LNCaP clone FGC (cell line): ENCODE measurements at regions not wholly inside any gene's neighbourhood (a gene's known extent, or its start where the extent isn't known, plus 50 kb on each side); places are given as distances from the start of the nearest gene placed in this dataset.

Experiments used
- DNase-seq: peaks from one replicate; pipeline ENCODE4 v3.0.0-alpha.2; 2011; ENCODE audit warnings: low read depth
- H3K4me3 ChIP-seq: 2 replicates; pipeline ENCODE4 v1.5.1; 2011; ENCODE audit warnings: mild to moderate bottlenecking, low read depth, low read length, control low read depth
- TF ChIP-seq, protein P1 (sequence below): IDR thresholded peaks from 2 replicates; pipeline ENCODE4 v1.5.1; 2012; ENCODE audit warnings: mild to moderate bottlenecking; ENCODE audit not compliant: control insufficient read depth, insufficient read depth; ENCODE audit errors: extremely low read depth

DNA sequence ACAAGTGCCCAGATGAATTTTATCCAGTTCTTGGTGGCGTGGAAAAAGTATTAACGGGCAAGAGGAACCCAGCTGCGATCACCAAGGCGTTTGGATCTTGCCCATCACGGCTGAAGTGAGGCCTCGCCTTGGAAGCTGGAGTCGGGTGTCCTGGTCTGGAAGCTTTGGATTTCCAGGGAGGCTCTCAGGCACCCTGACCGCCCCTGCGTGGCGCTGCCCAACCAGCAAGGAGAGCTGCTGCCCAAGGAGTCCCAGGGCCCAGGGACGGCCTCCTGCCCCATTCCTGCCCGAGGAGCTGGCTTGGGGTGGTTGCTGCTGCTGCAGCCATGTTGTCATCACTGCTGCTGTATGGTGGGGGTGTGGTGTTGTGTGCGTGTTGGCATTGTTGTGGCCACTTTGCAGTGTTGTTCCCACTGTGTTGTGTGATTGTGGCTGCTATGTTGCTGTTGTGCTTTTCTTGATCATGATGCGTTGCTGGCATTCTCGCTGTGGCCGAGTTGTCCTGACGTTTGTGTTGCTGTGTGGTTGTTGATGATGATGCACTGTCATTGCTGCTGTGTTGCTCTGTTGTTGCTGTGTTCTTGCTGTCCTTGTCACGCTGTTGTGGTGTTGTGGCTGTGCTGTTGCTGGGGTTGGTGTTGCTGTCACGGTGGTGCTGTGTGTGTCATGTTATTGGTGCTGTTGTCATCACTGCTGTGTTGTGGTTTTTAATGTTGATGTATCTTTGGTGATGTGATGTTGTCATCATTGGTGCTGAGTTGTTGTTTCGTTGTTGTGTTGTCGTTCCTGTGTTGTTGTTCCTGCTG, 318.8 kb downstream of the C16orf95 start:
- TF ChIP-seq, protein P1, sequence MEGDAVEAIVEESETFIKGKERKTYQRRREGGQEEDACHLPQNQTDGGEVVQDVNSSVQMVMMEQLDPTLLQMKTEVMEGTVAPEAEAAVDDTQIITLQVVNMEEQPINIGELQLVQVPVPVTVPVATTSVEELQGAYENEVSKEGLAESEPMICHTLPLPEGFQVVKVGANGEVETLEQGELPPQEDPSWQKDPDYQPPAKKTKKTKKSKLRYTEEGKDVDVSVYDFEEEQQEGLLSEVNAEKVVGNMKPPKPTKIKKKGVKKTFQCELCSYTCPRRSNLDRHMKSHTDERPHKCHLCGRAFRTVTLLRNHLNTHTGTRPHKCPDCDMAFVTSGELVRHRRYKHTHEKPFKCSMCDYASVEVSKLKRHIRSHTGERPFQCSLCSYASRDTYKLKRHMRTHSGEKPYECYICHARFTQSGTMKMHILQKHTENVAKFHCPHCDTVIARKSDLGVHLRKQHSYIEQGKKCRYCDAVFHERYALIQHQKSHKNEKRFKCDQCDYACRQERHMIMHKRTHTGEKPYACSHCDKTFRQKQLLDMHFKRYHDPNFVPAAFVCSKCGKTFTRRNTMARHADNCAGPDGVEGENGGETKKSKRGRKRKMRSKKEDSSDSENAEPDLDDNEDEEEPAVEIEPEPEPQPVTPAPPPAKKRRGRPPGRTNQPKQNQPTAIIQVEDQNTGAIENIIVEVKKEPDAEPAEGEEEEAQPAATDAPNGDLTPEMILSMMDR = no peak
- no peak overlapping the region for H3K4me3 ChIP-seq
- DNase-seq = no peak

DNA sequence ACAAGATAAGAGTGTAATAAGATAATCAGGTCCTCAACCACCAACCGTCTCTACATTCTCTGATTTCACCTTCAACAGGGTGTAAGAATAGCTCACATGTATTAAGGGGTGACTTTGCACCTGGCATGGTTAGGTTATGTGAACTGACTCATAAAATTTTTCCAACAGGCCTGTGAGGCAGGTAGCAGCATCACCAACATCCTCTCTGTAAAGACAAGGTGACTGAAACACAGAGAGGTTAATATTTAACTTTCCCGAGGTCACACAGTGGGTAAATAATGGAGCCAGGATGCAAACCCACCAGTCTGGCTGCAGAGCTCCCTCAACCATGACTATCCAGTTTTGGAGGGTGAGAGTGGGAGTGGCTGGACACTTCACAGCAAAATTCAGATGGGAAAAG, 317.2 kb downstream of the C16orf95 start:
- DNase-seq = no peak
- no peak overlapping the region for H3K4me3 ChIP-seq
- TF ChIP-seq, protein P1 = no peak

DNA sequence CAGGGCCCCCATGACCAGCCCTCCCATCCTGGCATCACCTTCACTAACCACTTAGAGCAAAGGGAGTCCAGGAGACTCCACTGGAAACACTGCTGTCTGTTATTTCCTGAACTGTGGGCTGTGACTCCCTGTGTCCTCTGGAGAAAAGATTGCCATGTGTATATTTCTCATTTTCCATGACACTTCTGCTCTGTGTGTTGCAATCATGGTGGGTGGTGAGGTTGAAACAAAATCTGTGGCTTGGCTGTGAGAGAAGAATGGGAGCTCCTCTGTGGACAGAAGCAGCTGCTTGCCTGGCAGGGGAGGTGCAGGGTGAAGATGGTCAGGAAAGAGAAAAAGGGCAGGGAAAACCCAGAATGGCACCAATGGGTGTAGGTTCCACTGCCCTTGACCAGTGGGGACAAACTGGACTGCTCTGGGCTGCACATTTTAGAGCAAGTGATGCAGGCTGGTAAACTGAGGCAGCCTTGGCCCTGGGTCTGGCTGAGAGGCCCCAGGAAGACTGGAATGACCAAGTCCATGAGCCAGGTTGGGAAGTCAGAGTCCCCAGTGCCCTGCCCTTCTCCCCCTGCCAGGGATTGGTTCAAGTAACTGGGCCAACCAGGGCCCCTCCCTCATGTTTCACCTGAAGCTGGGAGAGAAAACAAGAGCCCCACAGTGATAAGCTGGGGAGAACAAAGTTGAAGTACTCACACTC, 314.3 kb downstream of the C16orf95 start:
- H3K4me3 ChIP-seq = no peak overlapping the region
- no peak for DNase-seq

DNA sequence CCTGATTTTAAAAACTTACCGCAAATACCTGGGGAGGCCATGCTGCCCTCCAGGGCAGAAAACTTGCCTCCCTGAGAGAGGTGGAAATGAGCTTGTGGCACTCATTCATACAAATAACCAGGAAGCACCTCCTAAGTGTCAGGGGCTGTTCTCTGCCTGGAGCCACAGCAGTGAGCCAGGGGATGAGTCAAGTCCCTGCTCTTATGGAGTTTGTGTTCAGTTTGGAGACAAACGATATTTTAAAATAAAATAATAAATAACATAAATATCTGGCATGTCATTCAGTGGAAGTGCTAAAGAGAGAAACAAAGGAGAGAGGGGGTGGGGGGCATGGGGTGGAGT, 313.8 kb downstream of the C16orf95 start:
- H3K4me3 ChIP-seq = no peak overlapping the region
- TF ChIP-seq, protein P1 = no peak
- no peak for DNase-seq

More for the DNA sequence above, 314.3 kb downstream of the C16orf95 start:
- TF ChIP-seq, protein P1 = no peak

DNA sequence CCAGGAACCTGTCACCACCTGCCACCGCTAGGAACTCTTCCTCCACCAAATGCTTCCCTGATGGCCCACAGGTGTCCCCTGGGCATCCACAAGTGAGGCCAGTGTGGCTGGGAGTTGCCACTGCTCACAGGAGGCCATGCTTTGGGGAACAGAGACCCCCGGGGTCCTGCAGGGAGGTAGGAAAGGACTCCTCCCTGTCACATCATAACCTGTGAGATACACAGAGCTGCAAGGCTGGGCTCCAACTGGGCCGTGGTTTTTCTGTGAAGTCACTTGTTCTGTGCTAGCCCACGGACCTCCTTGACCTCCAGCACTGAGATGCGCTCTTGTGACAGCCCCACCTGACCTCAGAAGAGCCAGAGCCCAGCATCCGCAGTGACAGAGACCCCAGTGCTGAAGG, 311.2 kb downstream of the C16orf95 start:
- no peak overlapping the region for H3K4me3 ChIP-seq
- DNase-seq = no peak
- TF ChIP-seq, protein P1 = no peak

DNA sequence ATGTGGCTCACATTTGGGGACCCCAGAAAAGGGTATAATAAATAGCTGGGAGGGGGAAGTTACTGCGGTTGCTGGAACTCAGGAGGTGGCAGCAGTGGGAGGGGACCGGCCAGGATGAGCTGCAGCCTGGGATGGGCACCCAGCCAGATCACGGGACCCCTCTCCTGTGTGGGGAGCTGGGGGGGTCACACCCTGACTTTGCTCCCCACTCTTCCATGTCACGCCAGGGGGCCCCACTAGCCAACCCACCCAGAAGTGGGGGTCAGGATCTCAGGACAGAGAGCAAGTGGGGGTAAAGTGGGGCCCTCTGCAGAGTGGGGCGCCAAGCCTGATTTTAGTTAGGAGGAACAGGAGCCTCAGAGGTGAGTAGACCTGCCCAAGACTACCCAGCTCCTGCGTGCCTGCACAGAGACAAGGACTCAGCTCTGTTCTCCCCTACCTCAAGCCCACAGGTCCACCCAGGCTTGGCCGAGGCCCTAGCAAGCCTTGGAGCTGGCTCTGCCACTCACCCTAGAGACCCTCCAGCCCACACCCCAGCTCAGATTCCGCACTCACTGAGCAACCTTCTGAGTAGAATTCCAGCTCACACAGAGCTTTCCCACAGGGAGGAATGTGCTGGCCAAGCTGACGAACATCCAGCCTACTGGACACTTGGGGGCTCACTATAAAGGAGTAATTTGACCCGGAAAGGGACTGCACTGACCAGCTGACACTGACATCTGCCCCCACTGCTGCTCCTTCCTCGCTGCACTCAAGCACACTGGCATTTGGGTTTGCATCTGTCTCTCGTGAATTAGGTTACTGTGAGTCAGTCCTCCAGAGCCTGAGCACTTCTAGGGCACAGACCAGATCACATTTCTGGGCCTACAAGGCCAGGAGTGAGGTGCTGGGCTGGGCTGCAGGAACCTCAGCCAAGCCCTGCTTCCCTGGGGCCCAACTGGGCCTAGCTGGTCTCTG, 310.1 kb downstream of the C16orf95 start:
- no peak overlapping the region for H3K4me3 ChIP-seq
- TF ChIP-seq, protein P1 = no peak
- no peak for DNase-seq
